ENCODE measurements at regions not wholly inside any gene's neighbourhood (a gene's known extent, or its start where the extent isn't known, plus 50 kb on each side); places are given as distances from the start of the nearest gene placed in this dataset.
"Not testable (repeated sequence)": the region's sequence is repeated elsewhere in the genome, so short reads cannot be mapped to it uniquely, and the experiment has no call there.

DNA sequence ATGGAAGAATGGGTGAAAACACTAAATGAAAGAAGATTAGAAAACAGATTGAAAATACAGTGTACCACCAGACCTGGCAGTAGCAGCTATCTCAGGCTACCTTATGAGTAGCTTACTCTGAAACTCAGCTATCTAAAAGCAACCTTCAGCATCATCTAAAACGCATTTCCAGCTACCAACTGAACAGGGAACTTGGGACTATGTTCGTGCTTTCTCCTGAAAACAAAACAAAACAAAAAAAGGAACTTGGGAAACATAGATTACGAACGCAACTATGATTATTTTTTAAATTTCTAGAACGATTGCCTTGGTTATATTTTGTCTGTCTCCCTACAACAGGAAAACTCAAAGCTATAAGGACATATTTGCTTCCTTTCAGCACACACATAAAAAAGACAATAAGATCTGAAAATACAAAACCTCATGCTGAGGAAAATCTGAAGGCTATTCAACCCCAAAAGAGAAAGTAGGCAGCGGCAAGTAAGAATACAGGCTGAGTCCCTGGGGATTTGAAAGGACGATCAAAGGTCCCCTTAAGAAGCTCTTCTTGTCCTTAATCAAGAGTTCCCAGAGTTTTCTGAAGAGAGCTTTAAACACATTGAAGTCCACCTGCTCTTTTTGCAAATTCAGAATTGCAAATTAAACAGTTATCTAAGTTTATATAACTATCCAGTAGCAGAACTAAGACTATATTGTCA lies 53.4 kb downstream of the OR2K2 start:
- no peak for DNase-seq

DNA sequence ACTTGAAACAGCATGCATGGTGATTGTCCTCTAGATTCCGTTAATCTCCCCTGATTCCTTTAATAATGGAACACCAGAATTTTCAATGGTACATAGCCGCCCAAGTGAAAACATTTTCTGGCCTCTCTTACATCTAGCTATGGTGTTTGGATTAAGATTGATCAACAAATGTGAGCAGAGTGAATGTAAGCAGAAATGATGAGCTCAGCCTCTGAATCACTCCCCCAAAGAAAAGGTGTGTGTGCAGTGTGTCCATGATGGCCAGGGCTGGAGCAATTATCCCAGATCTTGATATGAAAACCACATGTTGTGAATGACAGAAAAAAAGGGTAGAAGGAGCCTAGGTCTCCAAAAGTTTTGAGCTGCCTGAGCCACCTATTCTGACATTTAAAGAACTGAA lies 55.3 kb downstream of the OR2K2 start:
- DNase-seq, result no peak

DNA sequence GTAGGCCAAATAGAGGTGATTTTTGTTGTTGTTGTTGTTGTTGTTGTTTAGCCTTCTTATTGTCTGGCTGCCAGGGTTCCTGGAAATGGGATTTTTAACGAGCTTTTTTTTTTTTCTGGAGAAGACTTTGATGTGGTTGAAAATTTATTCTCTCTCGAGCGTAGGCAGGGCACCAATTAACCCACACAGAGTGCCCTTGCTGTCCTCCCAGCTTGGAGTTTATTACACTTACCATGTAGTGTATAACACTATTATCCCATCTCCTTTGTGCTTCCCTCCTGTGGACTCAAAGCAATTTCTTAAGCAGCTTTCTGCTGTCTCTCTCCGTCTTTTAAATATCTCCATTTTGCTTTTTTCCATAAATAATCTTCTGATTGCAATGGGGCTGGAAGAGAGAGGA lies 57.4 kb downstream of the OR2K2 start:
- no peak for DNase-seq

DNA sequence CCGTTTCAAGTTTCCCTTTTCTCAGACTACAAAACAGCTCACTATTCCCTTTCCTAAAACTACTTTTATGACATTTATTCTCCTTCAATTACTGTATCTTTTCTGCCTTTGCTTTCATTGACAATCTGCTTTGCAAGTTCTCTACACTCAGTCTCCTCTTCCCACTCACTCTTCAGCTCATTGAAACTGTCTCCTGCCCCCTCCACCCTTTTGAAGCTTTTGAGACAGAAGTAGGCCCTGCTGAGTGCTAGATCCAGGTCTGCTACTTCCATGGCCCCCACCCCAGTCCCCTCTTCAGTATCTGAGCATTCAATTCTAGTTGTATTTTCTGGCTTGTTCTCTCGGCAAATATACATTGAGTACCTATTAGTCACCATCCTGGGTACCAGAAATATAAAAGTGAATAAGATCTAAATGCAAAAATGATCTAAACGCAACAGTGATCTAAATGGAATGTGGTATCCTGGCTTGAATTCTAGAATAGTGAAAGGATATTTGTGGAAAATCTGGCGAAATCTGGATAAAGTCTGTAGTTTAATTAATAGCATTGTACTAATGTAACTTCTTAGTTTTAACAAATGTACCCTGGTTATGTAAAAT lies 58.4 kb downstream of the OR2K2 start:
- DNase-seq, result no peak

DNA sequence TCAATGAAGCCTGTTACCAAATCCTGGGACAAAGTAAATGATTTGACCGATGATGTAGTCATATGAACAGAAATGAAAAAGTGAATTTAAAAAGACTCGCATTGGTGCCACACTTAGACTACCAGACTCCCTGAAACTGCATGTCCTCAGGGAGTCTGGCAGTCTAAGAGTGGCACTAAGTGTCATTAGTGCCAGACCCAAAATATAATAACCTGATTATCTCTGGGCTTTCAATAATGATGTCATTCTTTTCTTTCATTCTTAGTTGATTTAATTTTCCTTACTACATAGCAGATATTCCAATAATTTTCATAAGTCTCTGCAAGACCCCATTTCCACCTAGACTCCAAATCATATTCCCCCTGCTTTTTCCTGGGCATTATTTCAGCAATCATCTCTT lies 59.0 kb downstream of the OR2K2 start:
- no peak for DNase-seq

DNA sequence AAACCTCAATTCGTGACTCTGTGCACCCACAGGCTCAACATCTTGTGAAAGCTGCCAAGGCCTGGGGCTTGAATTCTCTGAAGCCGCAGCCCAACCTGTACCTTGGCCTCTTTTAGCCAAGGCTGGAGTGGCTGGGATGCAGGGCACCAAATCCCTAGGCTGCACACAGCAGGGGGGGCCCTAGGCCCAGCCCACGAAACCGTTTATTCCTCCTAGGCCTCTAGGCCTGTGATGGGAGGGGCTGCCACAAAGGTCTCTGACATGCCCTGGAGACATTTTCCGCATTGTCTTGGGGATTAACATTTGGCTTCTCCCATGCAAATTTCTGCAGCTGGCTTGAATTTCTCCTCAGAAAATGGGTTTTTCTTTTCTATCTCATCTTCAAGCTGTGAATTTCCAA lies 64.0 kb downstream of the OR2K2 start:
- not testable (repeated sequence) for DNase-seq

DNA sequence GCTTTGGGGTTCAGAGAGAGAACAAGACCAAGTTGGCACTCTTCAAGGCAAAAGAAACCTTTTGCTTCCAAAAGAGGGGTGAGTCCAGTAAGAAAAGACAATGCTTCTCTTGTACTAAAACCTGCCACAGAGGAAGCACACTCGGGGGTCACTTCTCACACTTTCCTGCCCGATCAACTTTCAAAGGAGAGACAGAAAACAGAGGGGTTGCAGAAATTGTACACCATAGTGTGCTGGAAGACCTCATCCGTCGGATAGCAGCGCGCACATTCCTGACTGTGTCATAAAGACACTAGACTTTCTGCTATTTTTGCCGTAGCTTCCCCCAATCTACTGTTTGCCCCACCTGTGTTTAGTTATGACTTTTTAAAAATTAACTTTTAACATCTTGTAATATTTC lies 66.9 kb downstream of the OR2K2 start:
- no peak for DNase-seq

DNA sequence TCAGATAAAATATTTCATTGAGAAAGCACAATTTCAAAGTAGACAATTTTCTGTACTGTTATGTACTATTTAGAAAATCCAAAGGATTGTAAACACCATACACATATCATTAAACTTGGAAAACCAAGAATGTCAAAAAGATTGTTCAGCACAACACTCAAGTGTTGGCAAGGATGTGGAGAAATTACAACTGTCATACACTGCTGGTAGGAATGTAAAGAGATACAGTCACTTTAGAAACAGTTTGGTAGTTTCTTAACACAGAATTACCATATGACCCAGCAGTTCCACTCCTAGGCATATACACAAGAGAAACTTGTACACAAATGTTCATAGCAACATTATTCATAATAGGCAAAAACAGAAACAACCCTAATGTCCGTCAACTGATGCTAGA lies 71.2 kb downstream of the OR2K2 start:
- no peak for DNase-seq

DNA sequence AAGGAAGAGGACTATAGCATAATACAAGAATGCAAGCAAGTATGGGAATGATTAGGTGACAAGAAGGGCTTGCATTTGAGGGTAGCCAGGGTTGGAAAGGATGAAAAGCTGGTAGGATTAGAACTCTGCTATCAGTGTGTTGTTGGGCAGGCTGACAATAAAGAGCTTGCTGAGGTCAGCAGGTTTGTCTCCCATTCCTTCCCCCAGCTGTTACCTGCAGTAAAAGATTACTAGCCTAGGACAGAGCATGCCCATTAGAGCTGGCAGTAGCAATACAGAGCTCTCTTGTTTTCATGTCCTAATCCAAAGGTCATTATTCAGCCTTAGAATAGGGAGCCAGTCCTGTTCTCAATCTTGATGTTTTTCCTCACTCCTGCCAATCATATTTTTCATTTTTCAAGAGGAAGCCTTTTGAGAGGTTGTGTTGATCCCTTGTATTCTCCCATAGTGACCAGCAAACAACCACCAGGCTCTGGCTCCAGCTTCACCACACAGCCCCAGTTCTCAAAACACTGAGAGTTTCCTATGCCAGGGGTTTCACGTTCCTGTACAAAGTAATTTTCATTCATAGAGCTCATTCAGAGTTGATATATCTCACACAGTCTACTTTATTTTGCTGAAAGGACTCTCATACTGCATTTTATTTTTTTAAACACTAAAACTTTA lies 71.7 kb downstream of the OR2K2 start:
- DNase-seq, result no peak

DNA sequence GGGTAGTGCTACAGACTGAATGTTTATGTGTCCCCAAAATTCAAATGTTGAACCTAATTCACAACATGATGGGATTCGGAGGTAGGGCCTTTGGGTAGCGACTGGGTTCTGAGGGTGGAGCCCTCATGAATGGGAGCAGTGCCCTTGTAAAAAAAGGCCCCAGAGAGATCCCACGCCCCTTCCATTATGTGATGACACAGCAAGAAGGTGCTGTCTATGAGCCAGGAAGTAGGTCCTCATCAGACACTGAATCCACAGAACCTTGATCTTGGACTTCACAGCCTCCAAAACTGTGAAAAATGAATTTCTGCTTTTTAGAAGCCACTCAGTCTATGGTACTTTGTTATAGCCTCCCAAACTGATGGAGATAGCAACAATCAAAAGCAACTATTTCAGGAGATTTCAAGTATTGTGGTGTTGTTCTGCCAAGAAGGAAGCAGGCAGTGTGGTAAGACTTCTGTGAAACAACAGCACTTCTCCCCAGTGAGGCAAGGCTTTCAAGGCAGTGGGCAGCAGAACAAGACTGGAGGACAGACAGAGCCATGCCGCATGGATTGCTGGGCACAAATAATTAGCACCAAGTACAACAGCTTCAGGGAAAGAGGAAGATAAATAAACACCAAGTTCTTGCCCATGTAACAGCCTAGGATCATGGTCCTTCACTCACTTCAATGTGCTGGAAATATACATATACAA lies 76.1 kb downstream of the OR2K2 start:
- DNase-seq, result no peak

DNA sequence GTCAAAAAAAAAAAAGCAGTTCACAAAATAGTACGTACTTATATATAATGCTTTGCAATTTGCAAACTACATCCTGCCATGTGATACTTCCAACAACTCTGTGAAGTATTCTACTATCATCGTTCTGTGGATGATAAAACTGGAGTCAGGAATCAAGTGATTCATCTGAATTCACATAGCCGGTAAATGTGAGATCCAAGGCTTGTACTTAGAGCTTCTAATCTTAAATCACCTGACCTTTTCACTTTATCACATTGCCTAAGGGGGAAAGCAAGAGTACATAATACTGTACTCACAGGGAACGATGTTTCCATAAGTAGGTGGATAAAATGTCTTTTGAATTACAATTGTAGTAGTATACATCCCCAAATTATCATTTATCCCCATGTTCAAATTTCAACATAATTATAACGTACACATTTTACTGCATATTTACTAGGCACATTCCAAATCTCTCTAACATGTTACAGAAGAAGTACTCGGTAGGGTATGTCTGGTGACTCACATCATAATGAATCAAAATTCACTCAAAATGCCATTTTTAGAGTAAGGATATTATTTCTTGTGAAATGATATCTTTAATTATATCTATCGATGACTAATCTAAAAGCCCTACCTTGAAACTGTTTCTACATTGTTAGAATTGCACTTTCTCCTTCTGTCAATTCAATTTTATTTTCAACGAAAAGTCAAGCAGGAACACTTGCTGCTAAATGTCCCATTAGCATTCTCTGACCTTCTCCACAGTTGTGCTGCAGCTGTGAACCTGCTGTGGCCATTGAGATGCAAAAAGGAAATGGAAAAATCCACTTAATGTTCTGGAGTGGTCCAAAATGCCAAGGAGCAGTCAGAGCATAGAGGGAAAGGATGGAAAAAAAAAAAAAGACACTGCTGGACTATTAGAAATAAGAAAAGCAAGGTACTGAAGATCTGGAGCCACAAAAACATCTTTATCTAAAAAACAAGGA lies 78.9 kb downstream of the OR2K2 start:
- DNase-seq, result no peak

DNA sequence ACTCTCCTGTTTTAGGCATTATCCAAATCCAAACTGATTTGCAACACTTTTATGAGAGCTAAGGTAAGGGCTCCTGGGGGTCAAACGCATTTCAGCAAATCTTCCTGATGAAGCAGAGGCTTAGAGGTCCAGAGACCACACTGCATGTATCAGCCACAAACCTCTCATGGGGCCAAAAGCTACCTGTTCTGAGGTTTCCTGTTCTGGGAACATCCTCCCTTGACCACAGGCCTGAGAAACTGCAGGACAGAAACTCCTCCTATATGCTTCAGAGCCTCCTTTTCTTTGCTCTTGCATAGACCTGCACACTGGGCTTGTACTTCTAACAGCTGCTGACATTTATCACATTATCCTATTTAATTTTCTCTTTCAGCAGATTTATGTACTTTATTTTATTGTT lies 92.6 kb downstream of the OR2K2 start:
- no peak for DNase-seq

DNA sequence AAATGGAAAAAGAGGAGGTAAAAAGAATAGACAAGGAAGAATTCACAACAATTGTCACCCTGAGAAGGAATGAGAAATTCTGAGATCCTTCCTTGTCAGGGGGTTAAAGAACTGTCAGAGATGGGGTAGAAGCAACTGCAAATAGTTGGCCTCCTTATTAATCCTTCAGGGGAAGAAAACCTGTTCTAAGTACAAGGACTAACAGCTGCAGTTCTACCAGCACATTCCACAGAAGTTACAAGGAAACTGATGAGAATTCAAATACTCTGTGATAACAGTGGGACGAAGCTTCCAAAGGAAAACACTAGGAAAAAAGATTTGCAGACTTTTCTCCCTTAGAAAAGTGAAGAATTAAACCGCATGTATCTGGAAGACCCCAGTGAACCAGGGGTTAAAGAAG lies 93.7 kb downstream of the OR2K2 start:
- DNase-seq, result no peak

DNA sequence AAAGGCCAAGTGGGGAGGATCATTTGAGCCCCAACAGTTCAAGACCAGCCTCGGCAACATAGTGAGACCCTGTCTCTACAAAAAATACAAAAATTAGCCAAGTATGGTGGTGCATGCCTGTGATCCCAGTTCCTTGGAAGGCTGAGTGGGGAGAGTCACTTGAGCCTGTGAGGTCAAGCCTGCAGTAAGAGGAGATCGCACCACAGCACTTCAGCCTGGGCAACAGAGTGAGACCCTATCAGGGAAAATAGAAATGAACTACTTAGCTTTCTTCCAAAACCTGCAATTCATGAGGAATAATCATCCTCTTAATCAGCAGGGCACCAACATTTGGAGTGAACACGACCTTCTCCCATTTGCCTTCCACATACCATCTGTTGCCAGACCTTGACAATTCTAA lies 96.1 kb downstream of the OR2K2 start:
- DNase-seq, result no peak

DNA sequence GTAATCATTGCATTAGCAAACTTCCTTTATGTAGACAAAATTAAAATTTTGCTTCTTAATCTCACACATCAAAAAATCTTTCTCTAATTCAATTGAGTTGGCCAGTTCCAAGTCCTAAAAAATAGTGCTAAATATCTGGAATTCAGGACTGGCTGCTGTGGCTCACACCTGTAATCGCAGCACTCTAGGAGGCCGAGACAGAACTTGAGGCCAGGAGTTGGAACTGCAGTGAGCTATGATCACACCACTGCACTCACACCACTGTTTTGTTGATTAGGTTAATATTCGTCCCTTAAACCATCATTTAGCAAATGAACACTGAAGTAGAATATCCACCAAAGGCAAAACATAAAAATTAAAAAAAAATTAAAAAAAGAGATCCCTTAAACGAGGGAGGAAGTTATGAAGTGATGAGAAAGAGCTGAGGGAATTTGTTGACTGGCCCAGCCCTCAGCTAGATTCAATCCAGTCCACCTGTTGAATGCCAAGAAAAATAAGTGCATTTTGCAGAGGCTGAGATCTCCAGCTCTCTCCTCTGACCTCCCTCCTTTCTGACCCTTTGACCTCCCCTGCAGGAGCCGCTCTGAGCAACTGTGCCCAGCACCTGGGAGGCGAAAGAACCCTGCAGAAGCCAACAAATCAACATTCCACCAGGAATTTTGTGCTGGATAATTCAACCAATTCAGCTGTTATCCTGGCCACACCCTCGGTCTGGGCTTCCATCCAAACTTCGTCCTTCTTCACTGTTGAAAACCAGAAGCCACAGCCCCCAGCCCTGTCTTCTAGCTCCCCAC lies 96.8 kb downstream of the OR2K2 start:
- DNase-seq, result no peak

DNA sequence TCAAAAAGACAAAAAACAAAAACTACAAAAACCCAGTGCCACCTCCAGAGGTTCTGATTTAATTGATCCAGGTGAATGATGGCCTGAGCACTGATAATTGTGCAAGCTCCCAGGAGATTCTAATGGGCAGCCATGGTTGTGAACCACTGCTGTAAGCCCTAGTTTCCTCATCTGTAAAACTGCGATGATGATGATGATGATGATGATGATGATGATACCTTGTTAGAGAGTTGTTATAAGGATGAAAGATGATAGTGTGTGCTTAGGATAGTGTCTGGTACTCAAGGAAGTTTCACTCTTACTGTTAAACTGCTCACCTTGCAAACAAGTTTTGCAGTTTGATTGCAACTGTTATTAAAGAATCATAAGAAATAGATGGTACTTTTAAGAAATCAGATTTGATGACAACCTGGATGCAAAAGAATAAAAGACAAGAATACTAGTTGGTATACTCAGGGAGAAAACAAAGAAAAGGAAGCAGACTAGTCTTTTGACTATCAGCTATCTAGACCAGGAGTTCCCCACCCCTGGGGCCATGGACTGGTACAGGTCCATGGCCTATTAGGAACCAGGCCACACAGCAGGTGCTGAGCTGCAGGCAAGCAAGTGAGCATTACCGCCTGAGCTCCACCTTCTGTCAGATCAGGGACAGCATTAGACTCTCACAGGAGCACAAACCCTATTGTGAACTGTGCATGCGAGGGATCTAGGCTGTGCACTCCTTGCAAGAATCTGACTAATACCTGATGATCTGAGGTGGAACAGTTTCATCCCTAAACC lies 98.0 kb downstream of the OR2K2 start:
- no peak for DNase-seq

DNA sequence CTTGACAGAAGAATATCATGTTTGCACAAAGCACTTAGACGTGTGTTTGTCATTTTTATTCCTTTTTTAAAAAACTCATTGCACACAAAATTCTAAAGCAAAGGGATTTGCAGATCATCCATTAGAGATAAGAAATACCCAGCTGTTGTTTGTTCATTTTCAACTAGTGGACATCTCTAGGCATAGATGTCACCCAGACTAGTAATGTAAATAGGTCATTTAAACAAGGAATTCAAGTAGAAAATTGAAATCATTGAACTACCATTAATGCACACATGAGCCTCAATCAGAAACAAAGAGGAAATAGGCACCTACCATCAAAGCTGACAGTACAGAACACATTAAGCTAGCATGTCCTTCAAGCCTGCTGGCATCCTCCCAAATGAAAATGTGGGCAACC lies 107.3 kb downstream of the OR2K2 start:
- DNase-seq, result no peak

DNA sequence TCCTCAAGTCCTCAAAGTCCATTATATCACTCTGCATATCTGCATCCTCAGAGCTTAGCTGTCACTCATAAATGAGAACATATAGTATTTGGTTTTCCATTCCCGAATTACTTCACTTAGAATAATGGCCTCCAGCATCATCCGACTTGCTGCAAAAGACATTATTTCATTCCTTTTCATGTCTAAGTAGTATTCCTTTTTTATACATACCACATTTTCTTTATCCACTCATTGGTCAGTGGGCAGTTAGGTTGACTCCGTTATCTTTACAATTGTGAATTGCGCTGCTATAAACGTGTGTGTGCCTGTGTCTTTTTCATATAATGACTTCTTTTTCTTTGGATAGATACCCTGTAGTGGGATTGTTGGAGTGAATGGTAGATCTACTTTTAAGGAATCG lies 117.2 kb downstream of the OR2K2 start:
- DNase-seq, result no peak

DNA sequence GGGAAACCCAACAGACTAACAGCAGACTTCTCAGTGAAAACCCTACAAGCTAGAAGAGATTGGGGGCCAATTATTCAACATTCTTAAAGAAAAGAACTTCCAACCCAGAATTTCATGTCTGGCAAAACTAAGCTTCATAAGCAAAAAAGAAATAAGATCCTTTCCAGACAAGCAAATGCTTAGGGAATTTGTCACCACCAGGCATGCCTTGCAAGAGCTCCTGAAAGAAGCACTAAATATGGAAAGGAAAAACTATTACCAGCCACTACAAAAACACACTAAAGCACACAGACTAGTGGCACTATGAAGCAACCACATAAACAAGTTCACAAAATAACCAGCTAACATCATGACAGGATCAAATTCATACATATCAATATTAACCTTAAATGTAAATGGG lies 131.1 kb downstream of the OR2K2 start:
- no peak for DNase-seq

DNA sequence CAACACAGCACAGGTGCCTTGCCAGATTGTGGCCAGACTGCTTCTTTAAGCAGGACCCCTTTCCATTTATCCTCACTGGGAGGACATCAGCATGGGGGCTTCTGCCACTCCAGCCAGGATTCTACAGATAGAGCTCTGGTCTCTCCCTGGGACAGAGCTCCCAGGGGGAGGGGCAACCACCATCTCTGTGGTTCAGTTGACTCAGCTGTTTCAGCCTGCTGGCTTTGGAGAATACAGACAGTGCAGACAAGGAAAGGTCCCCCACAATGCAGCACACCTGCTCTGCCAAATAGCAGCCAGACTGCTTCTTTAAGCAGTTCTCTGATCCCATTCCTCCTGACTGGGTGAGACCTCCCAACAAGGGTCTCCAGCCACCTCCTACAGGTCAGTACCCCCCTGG lies 132.8 kb downstream of the OR2K2 start:
- DNase-seq, result no peak

DNA sequence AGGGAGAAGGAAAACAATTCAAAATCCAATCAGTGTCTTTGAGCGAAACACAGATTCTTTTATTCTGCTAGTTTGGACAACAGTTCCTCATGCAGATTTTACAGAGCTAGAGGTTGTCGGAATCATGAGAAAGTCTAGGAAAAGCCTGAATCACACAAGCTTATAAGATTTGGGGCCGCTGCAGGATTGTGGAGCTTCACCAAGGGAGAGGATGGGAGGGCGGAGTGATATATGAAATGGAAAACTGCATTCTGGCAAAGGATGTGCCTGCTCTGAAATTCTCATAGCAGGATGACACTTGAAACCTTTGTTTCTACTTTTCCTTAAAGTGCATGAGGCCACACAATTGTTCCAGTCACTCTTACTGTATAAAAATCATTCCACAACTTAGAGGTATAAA lies 134.3 kb downstream of the OR2K2 start:
- no peak for DNase-seq
